ENCODE measurements at regions not wholly inside any gene's neighbourhood (a gene's known extent, or its start where the extent isn't known, plus 50 kb on each side); places are given as distances from the start of the nearest gene placed in this dataset.

DNA sequence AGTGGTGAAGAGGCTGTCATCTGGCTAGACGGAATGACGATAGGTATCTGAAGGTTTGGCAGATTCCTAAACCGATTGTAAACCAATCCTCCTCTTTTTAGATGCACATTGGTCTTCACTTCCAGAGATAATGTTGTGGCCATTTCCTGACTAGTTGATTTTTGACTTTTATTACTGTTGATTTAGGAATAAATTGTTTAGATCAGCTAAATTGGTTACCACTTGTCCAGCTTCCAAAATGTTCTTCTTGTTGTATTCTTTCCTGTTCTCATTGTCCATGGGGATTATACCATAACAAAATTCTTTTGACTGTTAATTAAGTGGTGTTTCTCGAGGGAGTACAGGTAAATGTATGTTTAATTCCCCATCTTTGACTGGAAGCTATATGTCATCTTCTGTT lies 119.7 kb downstream of the MACROH2A1 start:
- ChIA-PET CTCF (no interaction called here), POLR2A (no interaction called here)
- H3K27me3 Mint-ChIP-seq = peaks cover 33% of the 10 kb centered on the region
- H3K4me1 Mint-ChIP-seq = no peaks in the 10 kb centered on the region
- no peak for DNase-seq
- no peaks in the 10 kb centered on the region for H3K36me3 Mint-ChIP-seq (ENCODE audit: low read depth)
- H3K9me3 Mint-ChIP-seq = no peaks in the 10 kb centered on the region
- H3K4me3 Mint-ChIP-seq = no peak overlapping the region
- no peak overlapping the region for H3K27ac Mint-ChIP-seq

- POLR2A ChIA-PET = no interaction called here
- H3K36me3 Mint-ChIP-seq (ENCODE audit: low read depth) = no peaks in the 10 kb centered on the region
- no peaks in the 10 kb centered on the region for H3K9me3 Mint-ChIP-seq
- CTCF ChIA-PET = no interaction called here
- H3K4me3 Mint-ChIP-seq = no peak overlapping the region
- no peak overlapping the region for H3K27ac Mint-ChIP-seq
- H3K4me1 Mint-ChIP-seq = no peaks in the 10 kb centered on the region
- peaks cover 21% of the 10 kb centered on the region for H3K27me3 Mint-ChIP-seq
- no peak for DNase-seq
These were observed 122.9 kb downstream of the MACROH2A1 start for GRCh38 chr5:135276151-135276550.

GRCh38 chr5:135273212-135273611 lies 125.8 kb downstream of the MACROH2A1 start:
- Mint-ChIP-seq H3K4me3 (no peak overlapping the region), H3K9me3 (no peaks in the 10 kb centered on the region)

DNA sequence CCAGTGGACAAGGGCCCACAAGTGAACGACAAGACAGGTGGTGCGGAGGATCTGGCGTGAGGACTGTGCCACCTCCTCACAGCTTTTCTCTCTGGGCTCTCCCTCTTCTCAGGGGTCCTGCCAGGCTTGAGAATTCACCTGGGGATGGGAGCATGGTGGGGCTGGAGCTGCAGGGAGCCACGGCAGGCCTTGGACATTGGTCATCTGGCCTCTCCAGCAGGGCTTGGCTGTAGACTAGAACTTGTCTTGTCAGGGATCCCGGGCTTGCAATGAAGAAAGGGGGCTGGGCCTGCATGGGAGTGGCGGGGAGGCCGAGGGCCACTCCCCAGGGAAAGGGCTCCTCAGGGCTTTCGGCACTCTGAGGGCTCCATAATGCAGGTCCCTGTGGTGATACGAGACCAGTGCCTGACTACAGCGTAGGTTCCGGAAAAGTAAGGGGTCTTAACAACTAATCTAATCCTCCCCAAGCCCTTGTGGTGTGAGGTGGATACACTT lies 126.7 kb downstream of the MACROH2A1 start:
- H3K4me1 Mint-ChIP-seq = no peaks in the 10 kb centered on the region
- no peak overlapping the region for H3K4me3 Mint-ChIP-seq
- H3K27ac Mint-ChIP-seq = no peak overlapping the region
- H3K9me3 Mint-ChIP-seq = no peaks in the 10 kb centered on the region
- POLR2A ChIA-PET = no interaction called here
- CTCF ChIA-PET = interaction anchor here (1.3 kb wide), 1 partner anchor 35 kb away, joined by 3 read pairs; no protein-coding TSS in a partner anchor
- H3K27me3 Mint-ChIP-seq = peaks cover 17% of the 10 kb centered on the region
- H3K36me3 Mint-ChIP-seq (ENCODE audit: low read depth) = no peaks in the 10 kb centered on the region
- DNase-seq = no peak

More at GRCh38 chr5:135273212-135273611, 125.8 kb downstream of the MACROH2A1 start:
- ChIA-PET CTCF (interaction anchor here (1.3 to 1.7 kb wide), 2 partner anchors 9 to 36 kb away, joined by 3 to 6 read pairs; no protein-coding TSS in a partner anchor), POLR2A (no interaction called here)
- no peaks in the 10 kb centered on the region for H3K36me3 Mint-ChIP-seq (ENCODE audit: low read depth)
- H3K27me3 Mint-ChIP-seq = peaks cover 17% of the 10 kb centered on the region
- no peaks in the 10 kb centered on the region for H3K4me1 Mint-ChIP-seq
- no peak for DNase-seq
- no peak overlapping the region for H3K27ac Mint-ChIP-seq

- DNase-seq = no peak
- POLR2A ChIA-PET = no interaction called here
- Mint-ChIP-seq H3K36me3 (ENCODE audit: low read depth) (no peaks in the 10 kb centered on the region), H3K9me3 (no peaks in the 10 kb centered on the region), H3K27me3 (peaks cover 11% of the 10 kb centered on the region), H3K4me3 (no peak overlapping the region), H3K4me1 (no peaks in the 10 kb centered on the region), H3K27ac (no peak overlapping the region)
- CTCF ChIA-PET = no interaction called here
These were observed 127.3 kb downstream of the MACROH2A1 start for GRCh38 chr5:135271533-135272310.

- Mint-ChIP-seq H3K27ac (no peak overlapping the region), H3K4me3 (no peak overlapping the region), H3K36me3 (ENCODE audit: low read depth) (no peaks in the 10 kb centered on the region), H3K27me3 (peaks cover 4% of the 10 kb centered on the region), H3K9me3 (no peaks in the 10 kb centered on the region), H3K4me1 (no peaks in the 10 kb centered on the region)
- ChIA-PET POLR2A (no interaction called here), CTCF (no interaction called here)
- DNase-seq = no peak
These were observed 129.1 kb downstream of the MACROH2A1 start for GRCh38 chr5:135269931-135270421.

DNA sequence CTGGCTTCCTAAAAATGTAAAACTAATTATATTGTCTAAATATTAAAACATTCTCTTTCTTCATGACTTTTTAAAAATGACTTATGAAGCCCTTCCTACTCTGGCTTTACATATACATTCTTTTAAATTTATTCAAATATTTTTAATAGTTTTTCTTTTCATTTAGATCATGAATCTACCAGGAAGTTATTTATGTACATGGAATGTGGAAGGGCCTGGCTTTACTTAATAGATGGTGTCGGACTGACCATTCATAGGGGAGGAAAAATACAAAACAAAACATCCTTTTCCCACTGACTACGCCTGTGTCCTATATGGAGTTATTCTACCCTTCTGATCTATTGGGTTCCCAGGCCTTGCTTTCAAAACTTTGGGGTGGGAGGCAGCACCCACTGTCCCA lies 129.8 kb downstream of the MACROH2A1 start:
- no peak for DNase-seq
- Mint-ChIP-seq H3K9me3 (no peaks in the 10 kb centered on the region), H3K4me3 (no peak overlapping the region), H3K36me3 (ENCODE audit: low read depth) (no peaks in the 10 kb centered on the region), H3K4me1 (no peaks in the 10 kb centered on the region), H3K27ac (no peak overlapping the region), H3K27me3 (peaks cover 3% of the 10 kb centered on the region)
- CTCF ChIA-PET = no interaction called here
- POLR2A ChIA-PET = no interaction called here

GRCh38 chr5:135266975-135267374 lies 132.1 kb downstream of the MACROH2A1 start:
- POLR2A ChIA-PET = no interaction called here

GRCh38 chr5:135266303-135266635 lies 132.8 kb downstream of the MACROH2A1 start:
- DNase-seq = no peak
- H3K4me3 Mint-ChIP-seq = no peak overlapping the region
- peaks cover 14% of the 10 kb centered on the region for H3K27me3 Mint-ChIP-seq
- no peaks in the 10 kb centered on the region for H3K4me1 Mint-ChIP-seq
- H3K9me3 Mint-ChIP-seq = no peaks in the 10 kb centered on the region
- POLR2A ChIA-PET = no interaction called here
- no peak overlapping the region for H3K27ac Mint-ChIP-seq
- H3K36me3 Mint-ChIP-seq (ENCODE audit: low read depth) = no peaks in the 10 kb centered on the region
- CTCF ChIA-PET = no interaction called here

More at GRCh38 chr5:135266975-135267374, 132.1 kb downstream of the MACROH2A1 start:
- no peak overlapping the region for H3K27ac Mint-ChIP-seq
- H3K4me3 Mint-ChIP-seq = no peak overlapping the region
- H3K36me3 Mint-ChIP-seq (ENCODE audit: low read depth) = no peaks in the 10 kb centered on the region
- CTCF ChIA-PET = no interaction called here
- H3K4me1 Mint-ChIP-seq = no peaks in the 10 kb centered on the region
- peaks cover 9% of the 10 kb centered on the region for H3K27me3 Mint-ChIP-seq
- DNase-seq = no peak
- no peaks in the 10 kb centered on the region for H3K9me3 Mint-ChIP-seq

- Mint-ChIP-seq H3K36me3 (ENCODE audit: low read depth) (no peaks in the 10 kb centered on the region), H3K4me3 (no peak overlapping the region), H3K4me1 (no peaks in the 10 kb centered on the region), H3K9me3 (peaks cover 1% of the 10 kb centered on the region), H3K27me3 (peaks cover 15% of the 10 kb centered on the region), H3K27ac (no peak overlapping the region)
- POLR2A ChIA-PET = no interaction called here
- CTCF ChIA-PET = interaction anchor here (0.6 to 1.3 kb wide), 2 partner anchors 9 to 847 kb away, joined by 3 to 6 read pairs; no protein-coding TSS in a partner anchor
- no peak for DNase-seq
These were observed 133.3 kb downstream of the MACROH2A1 start for GRCh38 chr5:135265497-135266302.

- DNase-seq = no peak
- H3K27me3 Mint-ChIP-seq = peaks cover 25% of the 10 kb centered on the region
- peaks cover 2% of the 10 kb centered on the region for H3K9me3 Mint-ChIP-seq
- no peaks in the 10 kb centered on the region for H3K36me3 Mint-ChIP-seq (ENCODE audit: low read depth)
- no peak overlapping the region for H3K27ac Mint-ChIP-seq
- ChIA-PET CTCF (interaction anchor here (0.6 to 1.3 kb wide), 2 partner anchors 9 to 846 kb away, joined by 3 to 6 read pairs; no protein-coding TSS in a partner anchor), POLR2A (no interaction called here)
- H3K4me1 Mint-ChIP-seq = no peaks in the 10 kb centered on the region
- no peak overlapping the region for H3K4me3 Mint-ChIP-seq
These were observed 134.3 kb downstream of the MACROH2A1 start for GRCh38 chr5:135264451-135265440.

DNA sequence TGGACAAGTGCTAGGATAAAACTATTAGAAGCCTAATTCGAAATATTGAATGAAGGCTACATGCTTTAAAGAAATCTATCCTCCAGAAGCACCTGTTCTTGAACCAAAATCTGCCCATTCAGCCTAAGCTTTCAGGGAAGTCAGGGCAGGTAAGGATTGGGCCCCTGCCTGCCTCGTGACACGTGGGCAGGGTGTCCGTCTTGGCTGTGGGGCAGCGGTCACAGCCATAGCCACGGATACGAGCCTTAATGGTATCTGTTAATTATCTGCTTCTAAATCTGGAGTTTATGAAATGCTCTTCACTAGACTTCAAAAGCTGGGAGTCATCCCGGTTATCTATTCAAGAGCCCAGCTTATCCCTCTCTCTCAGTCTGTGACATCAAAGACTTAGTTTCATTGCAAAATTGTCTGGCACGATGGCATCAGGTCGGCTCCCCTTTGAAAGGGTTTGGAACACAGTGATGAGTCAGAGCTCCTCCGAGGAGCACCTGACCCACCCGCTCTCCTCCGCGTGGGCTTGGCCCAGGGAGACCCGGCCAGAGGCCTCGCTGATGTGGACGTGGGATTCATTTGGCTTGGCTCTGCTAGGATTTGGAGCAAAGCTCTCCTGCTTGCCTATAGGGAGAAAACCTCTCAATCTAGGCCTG lies 135.9 kb downstream of the MACROH2A1 start:
- Mint-ChIP-seq H3K4me3 (no peak overlapping the region), H3K27me3 (peaks cover 28% of the 10 kb centered on the region), H3K9me3 (peaks cover 2% of the 10 kb centered on the region), H3K27ac (no peak overlapping the region), H3K36me3 (ENCODE audit: low read depth) (no peaks in the 10 kb centered on the region), H3K4me1 (no peaks in the 10 kb centered on the region)
- ChIA-PET CTCF (interaction anchor here (1.1 kb wide), 1 partner anchor 9 kb away, joined by 4 read pairs; no protein-coding TSS in a partner anchor), POLR2A (no interaction called here)
- DNase-seq = no peak
